ENCODE measurements at regions not wholly inside any gene's neighbourhood (a gene's known extent, or its start where the extent isn't known, plus 50 kb on each side); places are given as distances from the start of the nearest gene placed in this dataset.

DNA sequence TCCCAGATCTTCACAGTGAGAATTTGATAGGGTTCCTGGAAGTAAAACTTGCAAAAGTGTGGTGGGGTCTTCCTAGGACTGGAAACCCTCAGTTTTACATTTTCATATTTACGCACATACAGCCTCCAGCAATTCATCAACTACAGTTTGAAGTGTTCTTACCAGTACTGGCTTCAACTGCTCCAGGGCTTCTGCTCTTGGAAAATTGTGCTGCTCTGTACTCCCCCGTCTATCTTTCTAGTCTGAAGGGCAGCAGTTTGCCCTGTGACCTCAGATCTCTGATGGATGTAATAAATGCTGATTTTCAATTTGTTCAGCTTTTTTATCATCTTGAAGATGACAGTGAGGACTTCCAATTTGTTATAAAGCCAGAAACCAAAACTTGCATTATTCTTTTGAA, 458.9 kb upstream of the FSTL5 start:
- intact Hi-C loops (cut with DNase I), result no loop called here
- TF ChIP-seq POLR2A (IDR thresholded peaks at IDR 0.05) (no peak), CTCF (IDR thresholded peaks at IDR 0.05) (no peak), POLR2AphosphoS5 (IDR thresholded peaks at IDR 0.05) (no peak)
- no peak overlapping the region for H3K4me3 ChIP-seq
- no peaks in the 10 kb centered on the region for H3K27me3 ChIP-seq (replicated peaks; ENCODE audit: insufficient read depth)
- WGBS, result 90% methylated on average over 2 of the region's 2 CpGs
- H3K9me3 ChIP-seq, result no peaks in the 10 kb centered on the region
- H3K4me1 ChIP-seq (replicated peaks), result no peaks in the 10 kb centered on the region
- DNase-seq (ENCODE audit: low spot score), result no peak
- H3K36me3 ChIP-seq, result no peaks in the 10 kb centered on the region
- no peak overlapping the region for H3K27ac ChIP-seq

- Histone ChIP-seq H3K4me1 (replicated peaks) (no peaks in the 10 kb centered on the region), H3K9me3 (no peaks in the 10 kb centered on the region), H3K36me3 (no peaks in the 10 kb centered on the region), H3K4me3 (no peak overlapping the region), H3K27ac (no peak overlapping the region), H3K27me3 (replicated peaks; ENCODE audit: insufficient read depth) (no peaks in the 10 kb centered on the region)
- TF ChIP-seq POLR2AphosphoS5 (IDR thresholded peaks at IDR 0.05) (no peak), POLR2A (IDR thresholded peaks at IDR 0.05) (no peak), CTCF (IDR thresholded peaks at IDR 0.05) (no peak)
- intact Hi-C loops (cut with DNase I), result no loop called here
- no peak for DNase-seq (ENCODE audit: low spot score)
Measured at GRCh38 chr4:162610116-162610515, 446.3 kb upstream of the FSTL5 start.

DNA sequence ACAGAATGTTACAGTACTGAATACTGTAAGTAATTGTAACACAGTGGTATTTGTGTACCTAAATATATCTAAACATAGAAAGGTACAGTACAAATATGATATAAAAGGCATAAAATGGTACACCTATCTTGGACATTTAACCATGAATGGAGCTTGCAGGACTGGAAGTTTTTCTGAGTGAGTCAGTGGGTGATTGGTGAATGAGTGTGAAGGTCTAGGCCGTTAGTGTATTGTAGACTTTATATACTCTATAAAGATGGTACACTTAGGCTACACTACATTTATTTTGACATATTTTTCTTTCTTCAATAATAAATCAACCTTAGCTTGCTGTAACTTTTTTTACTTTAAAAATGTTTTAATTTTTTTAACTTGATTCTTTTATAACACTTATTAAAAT, 422.5 kb upstream of the FSTL5 start:
- Histone ChIP-seq H3K4me1 (replicated peaks) (no peaks in the 10 kb centered on the region), H3K27me3 (replicated peaks; ENCODE audit: insufficient read depth) (no peaks in the 10 kb centered on the region), H3K27ac (no peak overlapping the region), H3K4me3 (no peak overlapping the region), H3K36me3 (no peaks in the 10 kb centered on the region), H3K9me3 (no peaks in the 10 kb centered on the region)
- TF ChIP-seq CTCF (IDR thresholded peaks at IDR 0.05), result no peak
- TF ChIP-seq POLR2AphosphoS5 (IDR thresholded peaks at IDR 0.05), result no peak
- TF ChIP-seq POLR2A (IDR thresholded peaks at IDR 0.05), result no peak
- WGBS, result 65% methylated on average over 1 of the region's 1 CpG
- intact Hi-C loops (cut with DNase I), result no loop called here
- DNase-seq (ENCODE audit: low spot score), result no peak

DNA sequence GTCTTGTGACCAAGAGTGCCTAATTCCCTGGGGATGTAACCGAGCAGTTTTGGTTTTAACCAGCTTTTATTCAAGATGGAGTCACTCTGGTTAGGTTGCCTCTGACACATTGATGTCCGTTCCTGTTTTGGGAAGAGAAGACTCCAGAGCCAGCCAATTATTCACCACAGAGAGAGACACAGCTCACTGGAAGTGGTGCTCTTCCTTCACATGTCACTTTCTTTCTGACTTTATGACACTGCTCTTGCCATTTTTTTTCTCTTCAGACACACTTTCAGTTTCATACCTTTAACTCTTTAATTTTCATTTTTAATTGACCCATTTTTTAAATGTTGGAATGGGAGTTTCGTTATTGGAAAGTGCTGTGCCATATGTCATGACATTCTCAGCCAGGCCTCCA, 418.4 kb upstream of the FSTL5 start:
- Histone ChIP-seq H3K36me3 (no peaks in the 10 kb centered on the region), H3K27me3 (replicated peaks; ENCODE audit: insufficient read depth) (no peaks in the 10 kb centered on the region), H3K27ac (no peak overlapping the region), H3K4me3 (no peak overlapping the region), H3K4me1 (replicated peaks) (no peaks in the 10 kb centered on the region), H3K9me3 (no peaks in the 10 kb centered on the region)
- no peak for TF ChIP-seq CTCF (IDR thresholded peaks at IDR 0.05)
- no peak for TF ChIP-seq POLR2A (IDR thresholded peaks at IDR 0.05)
- no peak for TF ChIP-seq POLR2AphosphoS5 (IDR thresholded peaks at IDR 0.05)
- intact Hi-C loops (cut with DNase I), result no loop called here
- DNase-seq (ENCODE audit: low spot score), result no peak
- WGBS, result 90% methylated on average over 3 of the region's 3 CpGs

DNA sequence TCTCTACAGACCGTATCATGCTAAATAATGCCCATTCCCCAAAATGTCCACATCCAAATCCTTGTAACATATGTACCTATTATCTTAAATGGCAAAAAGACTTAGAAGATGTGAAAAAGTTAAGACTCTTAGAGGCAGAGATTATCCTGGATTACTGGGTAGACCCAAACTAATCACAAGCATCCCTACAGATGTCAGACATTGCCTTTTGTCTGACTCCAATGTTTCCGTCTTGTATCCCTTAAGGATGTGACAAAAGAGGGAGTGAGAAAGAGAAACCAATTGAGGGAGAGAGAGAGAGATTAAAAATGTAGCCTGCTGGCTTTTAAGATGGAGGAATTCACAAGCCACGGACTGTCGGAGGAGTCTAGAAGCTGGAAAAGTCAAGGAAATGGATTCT, 401.9 kb upstream of the FSTL5 start:
- Histone ChIP-seq H3K27ac (no peak overlapping the region), H3K9me3 (no peaks in the 10 kb centered on the region), H3K4me1 (replicated peaks) (no peaks in the 10 kb centered on the region), H3K36me3 (no peaks in the 10 kb centered on the region), H3K4me3 (no peak overlapping the region), H3K27me3 (replicated peaks; ENCODE audit: insufficient read depth) (no peaks in the 10 kb centered on the region)
- TF ChIP-seq POLR2A (IDR thresholded peaks at IDR 0.05) (no peak), CTCF (IDR thresholded peaks at IDR 0.05) (no peak), POLR2AphosphoS5 (IDR thresholded peaks at IDR 0.05) (no peak)
- no peak for DNase-seq (ENCODE audit: low spot score)
- WGBS, result 72% methylated on average over 4 of the region's 4 CpGs
- intact Hi-C loops (cut with DNase I), result no loop called here
